HG02970 (cell line): ENCODE measurements at regions not wholly inside any gene's neighbourhood (a gene's known extent, or its start where the extent isn't known, plus 50 kb on each side); places are given as distances from the start of the nearest gene placed in this dataset.
"Not testable (repeated sequence)": the region's sequence is repeated elsewhere in the genome, so short reads cannot be mapped to it uniquely, and the experiment has no call there.

Source experiments
- ATAC-seq: cut with Tn5 transposase; IDR thresholded peaks from one replicate; pipeline ENCODE4 v1.9.1; 2021; ENCODE audit warnings: mild to moderate bottlenecking, moderate library complexity, moderate number of reproducible peaks; ENCODE audit not compliant: unreplicated experiment, low FRiP score

DNA sequence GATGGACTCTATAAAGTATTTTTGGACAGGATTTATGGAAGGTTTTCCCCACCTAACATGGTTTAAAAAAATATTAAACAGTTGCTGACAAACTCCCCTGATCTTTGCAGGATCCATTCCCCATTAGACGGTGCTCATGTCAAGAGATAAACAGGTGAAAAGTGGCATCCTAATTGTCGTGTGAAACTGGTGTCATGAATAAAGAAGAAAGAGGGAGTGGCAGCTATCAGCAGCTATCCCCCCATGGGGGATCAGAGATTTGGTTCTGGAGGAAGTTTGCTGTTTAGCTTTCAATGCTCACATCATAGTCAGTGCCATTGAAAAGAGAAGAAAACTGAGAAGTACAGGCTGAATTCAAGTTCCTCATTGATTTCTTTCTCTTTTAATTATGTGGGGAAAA, 329.3 kb upstream of the BRINP1 start:
- no peak for ATAC-seq

DNA sequence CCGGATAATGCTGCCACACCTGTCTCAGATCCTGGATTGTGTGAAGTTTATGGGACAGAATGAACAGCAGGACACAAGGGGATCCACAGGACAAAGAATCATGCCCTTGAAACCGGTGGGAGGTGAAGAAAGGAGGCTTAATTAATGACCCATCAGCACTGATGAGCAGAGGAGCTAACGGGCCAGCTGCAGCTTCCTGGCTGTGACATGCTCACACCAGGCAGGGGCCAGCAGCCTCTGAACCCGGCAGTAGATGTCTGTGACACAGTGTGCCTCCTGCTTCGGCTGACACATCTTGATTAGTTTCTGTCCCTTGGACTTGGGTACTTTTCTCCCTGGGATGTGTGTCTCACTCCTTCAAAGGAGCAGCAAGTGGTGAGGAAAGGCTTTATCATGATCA, 328.8 kb upstream of the BRINP1 start:
- no peak for ATAC-seq

DNA sequence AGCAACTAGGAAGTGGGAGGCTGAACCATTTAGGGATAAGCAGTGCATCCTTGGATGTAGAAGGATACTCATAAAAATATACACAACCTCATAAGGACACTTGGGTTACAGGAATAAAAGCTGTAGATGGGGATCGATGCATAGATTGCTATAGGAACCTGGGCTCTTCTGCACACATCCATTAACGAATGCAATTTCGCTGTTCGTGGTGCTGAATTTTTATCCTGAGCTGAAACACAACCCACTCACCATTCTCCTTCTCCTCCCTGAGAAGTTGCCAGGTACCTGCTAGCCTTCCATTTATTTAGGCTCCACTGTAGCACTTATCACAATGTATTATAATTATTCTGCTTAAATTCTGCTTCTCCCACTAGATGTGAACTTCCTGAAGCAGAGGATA, 320.6 kb upstream of the BRINP1 start:
- no peak for ATAC-seq

DNA sequence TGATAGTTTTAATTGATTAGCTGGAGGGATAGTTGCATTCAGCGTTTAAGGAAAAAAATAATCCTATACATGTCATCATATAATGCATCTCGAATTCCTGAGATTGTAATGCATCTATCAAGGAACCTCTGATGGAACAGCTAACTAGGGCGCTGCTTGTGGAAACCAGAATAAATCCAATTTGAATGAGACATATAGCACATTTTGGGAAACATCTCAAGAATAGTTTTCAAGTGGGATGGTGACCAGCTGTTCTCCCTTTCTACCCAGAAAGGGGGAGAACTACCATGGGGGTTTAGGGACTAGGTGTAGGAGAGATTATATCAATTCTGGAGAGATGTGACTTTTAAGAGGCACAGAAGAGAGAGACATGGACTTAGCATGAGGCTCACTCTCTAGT, 319.3 kb upstream of the BRINP1 start:
- ATAC-seq = no peak

DNA sequence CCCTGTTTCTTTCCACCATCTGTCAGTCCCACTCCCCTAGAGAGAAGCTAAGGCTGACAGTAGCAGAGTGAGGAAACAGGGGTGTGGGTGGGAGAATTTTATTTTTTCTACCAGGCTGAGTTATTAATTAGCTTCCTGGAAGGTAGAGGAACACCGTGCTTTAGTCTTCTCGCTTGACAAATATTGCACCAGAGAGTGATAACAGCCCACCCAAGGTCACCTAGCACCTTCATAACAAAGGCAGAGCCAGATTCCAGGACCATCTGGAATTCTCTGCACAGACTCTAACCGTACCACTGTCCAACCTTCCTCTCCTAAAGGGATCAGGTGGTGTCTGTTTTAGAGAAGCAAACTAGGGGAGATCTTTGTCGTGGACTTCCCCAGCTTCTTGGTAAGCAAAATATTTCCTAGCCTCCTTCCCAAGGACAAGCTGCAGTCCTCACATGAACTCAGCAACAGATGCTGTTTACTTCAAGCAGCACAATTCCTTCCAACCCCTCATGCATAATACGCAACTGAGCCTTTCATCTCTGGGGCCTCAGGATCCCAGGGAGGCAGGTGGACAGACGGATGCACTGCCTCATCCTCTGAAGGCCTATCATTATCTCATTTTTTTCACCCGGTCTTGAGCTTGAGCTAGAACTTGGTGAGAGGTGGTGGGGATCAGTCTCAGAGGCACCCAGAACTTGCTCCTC, 308.7 kb upstream of the BRINP1 start:
- no peak for ATAC-seq

DNA sequence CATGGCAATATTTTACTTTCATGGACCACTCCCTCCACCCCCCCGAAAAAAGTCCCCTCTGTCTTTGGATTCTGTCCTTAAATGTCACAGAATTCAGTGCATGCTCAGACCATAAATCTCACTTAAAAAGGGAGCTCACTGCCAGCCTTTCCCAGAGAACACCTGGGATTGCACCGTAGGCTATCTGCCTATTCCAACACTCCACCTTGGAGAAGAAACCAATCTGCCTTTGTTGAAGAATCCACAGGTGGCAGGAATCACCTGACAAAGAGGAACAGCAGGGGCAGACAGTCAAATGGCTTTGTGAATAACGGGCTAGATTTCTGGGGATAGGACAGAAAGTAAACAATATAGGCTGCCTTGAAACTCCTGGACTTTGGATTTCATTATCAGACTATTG, 306.7 kb upstream of the BRINP1 start:
- ATAC-seq = no peak

DNA sequence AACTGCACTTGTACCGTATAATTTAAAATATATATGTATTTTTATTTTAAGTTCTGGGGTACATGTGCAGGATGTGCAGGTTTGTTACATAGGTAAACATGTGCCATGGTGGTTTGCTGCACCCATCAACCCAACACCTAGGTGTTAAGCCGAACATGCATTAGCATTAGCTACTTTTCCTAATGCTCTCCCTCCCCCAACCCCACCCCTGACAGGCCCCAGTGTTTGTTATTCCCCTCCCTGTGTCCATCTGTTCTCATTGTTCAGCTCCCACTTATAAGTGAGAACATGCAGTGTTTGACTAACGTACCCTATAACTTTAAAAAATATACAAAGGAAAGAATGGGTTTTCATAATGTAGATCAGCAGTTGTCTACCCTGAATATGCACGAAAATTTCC, 303.5 kb upstream of the BRINP1 start:
- ATAC-seq = not testable (repeated sequence)

GRCh38 chr9:119667916-119668315, 298.7 kb upstream of the BRINP1 start:
- ATAC-seq = no peak

GRCh38 chr9:119667163-119667562, 297.9 kb upstream of the BRINP1 start:
- ATAC-seq = no peak

GRCh38 chr9:119662329-119662728, 293.1 kb upstream of the BRINP1 start:
- ATAC-seq = no peak

GRCh38 chr9:119652931-119653330, 283.7 kb upstream of the BRINP1 start:
- no peak for ATAC-seq

DNA sequence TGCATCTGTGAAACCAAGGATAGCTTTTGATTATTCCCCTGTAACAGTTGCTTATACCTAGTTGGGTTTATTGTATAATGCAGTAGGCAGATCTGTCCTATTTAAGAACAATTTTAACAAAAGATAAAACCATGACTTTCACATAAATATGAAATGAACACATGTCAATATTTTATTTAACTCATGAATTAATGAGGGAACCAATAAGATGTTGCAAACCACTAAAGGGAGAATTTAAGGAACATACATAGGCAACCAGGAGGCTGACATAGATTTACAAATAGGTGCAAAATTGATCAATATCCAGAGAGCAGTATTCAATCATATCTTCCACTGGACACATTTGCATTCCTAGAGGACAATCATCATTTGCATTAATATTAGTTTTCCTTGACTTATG, 280.0 kb upstream of the BRINP1 start:
- ATAC-seq = no peak

GRCh38 chr9:119639287-119639955, 270.2 kb upstream of the BRINP1 start:
- ATAC-seq = no peak

DNA sequence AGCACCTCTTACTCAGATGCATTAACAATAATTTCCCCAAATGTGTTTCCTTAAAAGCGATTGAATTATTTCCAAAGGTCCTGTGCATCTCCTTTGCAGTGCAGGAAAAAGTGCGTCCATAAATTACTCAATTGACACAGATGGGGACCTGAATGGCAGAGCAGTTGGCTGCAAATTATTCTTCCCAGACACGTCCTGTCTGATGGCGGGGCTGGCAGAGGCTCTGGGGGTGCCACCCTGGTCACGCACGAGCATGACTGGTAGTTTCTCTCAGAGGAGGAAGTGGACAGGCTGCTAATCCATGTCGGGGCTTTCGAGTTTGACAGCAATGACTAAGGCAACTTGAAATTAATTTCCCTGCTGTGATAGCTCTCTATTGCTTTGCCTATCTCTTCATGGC, 264.8 kb upstream of the BRINP1 start:
- no peak for ATAC-seq

GRCh38 chr9:119611565-119611964, 242.3 kb upstream of the BRINP1 start:
- ATAC-seq = no peak

DNA sequence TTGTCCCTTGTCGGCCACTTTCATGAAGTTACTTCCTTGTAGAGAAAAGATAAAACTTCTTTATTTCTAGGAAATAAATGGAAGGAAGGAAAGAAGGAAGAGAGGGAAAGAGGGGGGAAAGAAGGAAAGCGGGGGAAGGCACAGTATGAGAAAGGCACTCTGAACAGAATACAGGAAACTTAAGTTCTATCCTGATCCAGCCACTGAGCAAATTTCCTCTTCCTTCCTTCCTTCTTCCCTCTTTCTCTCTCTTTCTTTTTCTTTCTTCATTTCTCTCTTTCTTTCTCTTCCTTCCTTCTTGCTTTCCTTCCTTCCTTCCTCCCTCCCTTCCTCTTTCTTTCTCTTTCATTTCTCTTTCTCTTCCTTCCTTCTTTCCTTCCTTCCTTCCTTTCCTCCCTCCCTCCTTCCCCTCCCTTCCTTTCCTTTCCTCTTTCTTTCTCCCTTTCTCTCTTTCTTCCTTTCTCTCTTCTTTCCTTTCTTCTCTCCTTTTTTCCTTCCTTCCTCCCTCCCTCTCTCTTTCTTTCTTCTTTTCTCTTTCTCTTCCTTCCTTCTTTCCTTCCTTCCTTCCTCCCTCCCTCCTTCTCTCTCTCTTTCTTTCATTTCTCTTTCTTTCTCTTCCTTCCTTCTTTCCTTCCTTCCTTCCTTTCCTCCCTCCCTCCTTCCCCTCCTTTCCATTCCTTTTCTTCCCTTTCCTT, 240.2 kb upstream of the BRINP1 start:
- ATAC-seq = no peak

DNA sequence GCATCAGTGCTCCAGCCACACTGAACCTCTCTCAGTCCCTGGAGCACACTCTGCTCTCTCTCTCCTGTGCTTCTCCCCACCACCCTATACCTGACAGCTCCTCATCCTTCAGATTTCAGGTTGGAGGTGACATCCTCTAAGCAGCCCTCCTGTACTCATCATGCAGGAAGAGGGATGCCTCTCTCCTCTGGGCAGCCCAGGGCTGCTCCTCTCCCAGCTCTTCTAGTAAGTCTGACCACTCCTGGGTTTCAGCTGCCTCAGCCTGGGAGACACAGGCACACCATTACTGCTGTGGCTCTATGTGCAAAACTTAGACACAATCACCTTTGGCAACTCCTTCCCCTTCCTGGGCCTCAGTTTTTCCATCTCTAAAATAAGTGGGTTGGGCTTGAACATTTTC, 232.4 kb upstream of the BRINP1 start:
- no peak for ATAC-seq

GRCh38 chr9:119597499-119597898, 228.3 kb upstream of the BRINP1 start:
- no peak for ATAC-seq

- no peak for ATAC-seq
Measured at GRCh38 chr9:119596703-119597102, 227.5 kb upstream of the BRINP1 start.

GRCh38 chr9:119588874-119589744, 219.9 kb upstream of the BRINP1 start:
- no peak for ATAC-seq

DNA sequence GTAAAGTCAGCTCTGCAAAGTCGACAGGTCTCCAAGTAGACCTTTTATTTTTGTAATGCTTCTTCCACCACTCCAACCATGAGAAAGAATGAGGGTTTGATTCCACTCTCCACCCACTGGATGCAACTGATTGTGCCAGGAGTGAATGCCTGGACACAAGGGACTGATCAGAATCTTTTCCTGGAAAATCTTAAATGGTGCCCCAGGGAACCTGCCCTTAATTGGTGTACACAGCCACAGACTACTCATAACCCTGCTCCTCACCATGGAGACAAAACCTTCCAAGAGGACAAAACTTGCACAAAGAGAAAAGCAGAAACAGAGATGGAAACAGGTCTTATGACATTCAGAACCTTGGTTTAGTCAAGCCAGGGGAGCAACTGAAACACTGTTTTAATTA, 208.6 kb upstream of the BRINP1 start:
- no peak for ATAC-seq
